Activated CD4-positive, alpha-beta T cell treated with anti-CD3 and anti-CD28 coated beads, Interleukin-2, amount 50 U/mL, for 24 hours (primary cell): ENCODE measurements at regions not wholly inside any gene's neighbourhood (a gene's known extent, or its start where the extent isn't known, plus 50 kb on each side); places are given as distances from the start of the nearest gene placed in this dataset.

Experiments used
- DNase-seq, 2 donors: peaks; one replicate each; pipeline ENCODE4 v3.0.0-alpha.2; 2020; ENCODE audit warnings: low read depth in 1 of 2, low spot score in 1 of 2

- no peak for DNase-seq
These were observed 257.6 kb upstream of the ZPLD1 start for GRCh38 chr3:102177075-102177755.

GRCh38 chr3:102178817-102179216 is 256.0 kb upstream of the ZPLD1 start:
- DNase-seq: no peak

GRCh38 chr3:102179326-102180177 is 255.3 kb upstream of the ZPLD1 start:
- DNase-seq: no peak

DNA sequence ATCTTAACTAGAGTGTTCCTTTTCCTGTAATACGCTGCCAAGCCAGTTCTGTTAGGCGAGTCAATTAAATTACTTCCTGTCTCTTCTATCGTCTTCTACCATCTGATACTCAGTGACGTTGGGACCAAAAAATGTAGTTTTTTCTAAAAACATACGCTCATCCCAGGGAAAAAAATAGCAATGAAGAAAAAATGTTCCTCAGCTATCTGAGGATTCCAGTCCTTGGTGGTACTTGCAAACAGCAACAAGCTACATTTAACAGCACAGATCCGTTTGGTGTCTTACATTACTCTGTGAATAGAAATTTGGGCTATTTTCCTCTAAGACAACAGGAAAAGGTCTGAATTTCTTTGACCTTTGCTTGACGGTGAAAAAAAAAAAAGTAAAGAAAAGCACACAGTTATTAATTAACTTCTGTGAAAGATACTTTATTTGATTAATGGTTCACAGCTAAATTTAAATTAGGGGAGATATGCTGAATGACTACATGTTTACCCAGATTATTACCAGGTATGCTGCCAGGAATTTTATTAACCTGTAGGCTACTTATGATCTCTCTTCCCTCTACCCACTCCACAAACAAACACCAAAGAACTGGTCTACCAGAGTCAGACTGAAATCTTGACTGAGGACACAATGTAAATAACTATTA is 254.4 kb upstream of the ZPLD1 start:
- DNase-seq: no peak

DNA sequence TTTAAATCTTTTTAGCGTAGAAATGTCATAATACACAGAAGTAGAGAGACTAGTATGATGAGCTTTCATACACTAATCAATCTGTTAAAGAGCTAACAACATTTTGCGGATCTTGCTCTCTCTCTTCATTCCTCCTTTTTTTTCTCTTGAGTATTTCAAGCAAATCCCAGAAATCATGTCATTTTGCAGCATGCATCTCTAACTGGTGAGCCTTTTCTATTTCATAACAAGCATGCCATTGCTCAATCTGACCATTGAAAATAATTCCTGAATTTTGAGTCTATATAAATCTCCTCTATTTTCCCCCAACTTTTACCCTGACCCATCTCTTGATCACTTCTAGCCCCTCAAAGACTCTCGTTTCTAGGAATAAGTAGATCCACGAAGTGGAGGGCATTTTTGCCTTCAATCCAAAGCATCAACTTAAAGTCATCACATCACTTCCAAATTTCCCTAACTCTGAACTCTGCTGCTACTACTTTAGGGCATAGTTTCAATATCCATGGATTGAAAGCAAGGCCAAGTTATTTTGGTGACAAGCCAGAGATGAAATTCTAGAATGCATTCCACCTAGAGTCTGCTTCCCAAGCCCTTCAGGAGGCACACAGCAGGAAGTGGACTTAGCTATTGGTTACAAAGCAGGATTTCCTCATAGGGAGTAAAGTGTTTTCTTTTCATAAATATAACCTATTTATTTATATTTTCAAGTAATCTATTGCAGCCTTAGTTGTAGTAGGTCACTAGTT is 253.5 kb upstream of the ZPLD1 start:
- DNase-seq: no peak

- no peak for DNase-seq
These were observed 252.7 kb upstream of the ZPLD1 start for GRCh38 chr3:102182162-102182561.

DNA sequence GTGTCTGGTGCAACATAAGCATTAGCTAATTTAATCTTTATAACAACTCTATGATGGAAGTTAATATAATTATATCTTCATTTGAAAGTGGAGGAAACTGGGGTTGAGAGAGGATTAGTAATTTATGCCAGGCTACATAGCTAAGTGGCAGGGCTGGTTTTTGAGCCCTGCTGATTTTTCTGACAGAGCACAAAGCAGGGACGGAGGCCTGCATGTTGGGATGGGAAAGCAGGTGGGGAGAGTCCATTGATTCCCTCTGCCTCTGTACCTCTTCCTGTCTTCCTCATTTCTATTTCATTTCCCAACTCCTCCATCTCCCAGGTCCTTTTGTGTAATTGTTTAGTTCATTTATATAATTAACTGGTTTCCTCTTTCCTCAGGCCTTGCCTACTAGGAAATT is 251.6 kb upstream of the ZPLD1 start:
- DNase-seq: no peak

GRCh38 chr3:102183623-102184022 is 251.2 kb upstream of the ZPLD1 start:
- DNase-seq: no peak

DNA sequence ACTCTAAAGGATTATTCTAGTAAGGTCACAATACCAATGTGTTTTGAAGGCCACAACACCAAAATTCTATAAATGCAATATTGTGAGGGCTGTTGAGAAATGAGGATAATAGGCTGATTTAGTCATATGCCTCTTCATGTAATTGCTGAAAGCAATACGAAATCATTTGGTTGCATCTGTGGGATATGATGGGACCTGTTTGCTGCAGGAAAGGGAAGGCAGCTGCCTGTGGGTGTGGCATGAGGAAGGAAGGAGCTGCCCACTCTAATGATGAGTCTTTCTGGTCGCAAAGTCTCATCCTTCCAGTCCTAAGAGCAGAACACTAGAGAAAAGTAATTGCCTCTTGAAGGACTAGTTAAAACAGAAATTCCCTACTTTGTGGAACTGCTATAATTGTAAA is 245.3 kb upstream of the ZPLD1 start:
- DNase-seq: no peak

- DNase-seq: no peak
These were observed 244.7 kb upstream of the ZPLD1 start for GRCh38 chr3:102189956-102190723.

DNA sequence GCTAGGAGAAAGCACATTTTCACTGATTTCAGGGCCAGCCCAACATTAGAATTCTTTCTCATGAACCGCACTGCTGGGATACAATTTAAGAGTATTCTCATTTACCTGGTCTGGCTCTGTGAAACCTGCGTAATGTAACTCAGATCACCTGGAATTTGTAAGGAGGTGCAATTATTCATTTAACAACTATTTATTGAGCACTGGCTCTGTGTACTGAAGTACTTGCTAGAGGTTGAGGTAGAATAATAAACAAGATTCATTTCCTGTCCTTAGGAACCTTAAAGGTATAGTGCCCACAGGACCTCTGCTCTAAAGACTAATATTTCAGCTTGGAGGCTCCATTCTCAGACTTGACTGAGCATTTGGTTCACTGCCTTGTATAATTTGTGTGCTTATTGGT is 242.2 kb upstream of the ZPLD1 start:
- no peak for DNase-seq

GRCh38 chr3:102193255-102193654 is 241.6 kb upstream of the ZPLD1 start:
- no peak for DNase-seq

GRCh38 chr3:102194001-102194400 is 240.8 kb upstream of the ZPLD1 start:
- DNase-seq: no peak

- no peak for DNase-seq
These were observed 240.1 kb upstream of the ZPLD1 start for GRCh38 chr3:102194760-102195159.

DNA sequence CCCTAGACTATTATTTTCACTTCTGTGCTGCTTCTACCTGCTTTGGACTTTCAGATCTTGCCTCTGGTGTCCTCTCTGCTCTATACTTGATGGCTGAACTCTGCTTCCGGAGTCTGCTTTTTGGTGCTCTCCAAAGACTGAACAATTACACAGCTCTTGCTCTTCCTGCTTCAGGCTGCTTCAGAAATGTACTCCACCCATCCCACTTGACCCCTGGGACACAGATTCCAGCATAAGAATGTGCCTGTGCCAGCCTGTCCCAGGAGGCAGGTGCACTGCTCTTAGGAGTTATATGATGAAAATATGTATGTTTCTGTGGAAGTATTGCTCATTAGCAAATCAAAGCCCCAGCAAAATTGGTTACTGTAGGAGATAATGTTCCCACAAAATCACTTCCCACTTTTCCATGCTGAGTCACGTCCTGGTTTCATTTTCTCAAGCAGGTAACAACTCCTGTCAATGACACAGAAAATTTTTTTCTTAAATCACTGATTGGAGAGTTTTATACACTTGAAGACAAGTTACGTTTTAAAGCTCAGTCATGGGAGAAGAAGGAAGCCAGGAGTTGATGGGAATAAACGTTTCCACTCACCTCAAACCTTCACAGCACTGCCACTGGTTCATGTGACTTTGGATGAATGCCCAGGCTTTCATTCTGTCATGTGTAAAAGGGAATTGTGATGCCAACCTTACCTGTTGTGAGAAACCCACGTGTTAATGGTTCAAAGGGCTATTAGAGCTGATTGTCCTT is 239.4 kb upstream of the ZPLD1 start:
- DNase-seq: no peak

DNA sequence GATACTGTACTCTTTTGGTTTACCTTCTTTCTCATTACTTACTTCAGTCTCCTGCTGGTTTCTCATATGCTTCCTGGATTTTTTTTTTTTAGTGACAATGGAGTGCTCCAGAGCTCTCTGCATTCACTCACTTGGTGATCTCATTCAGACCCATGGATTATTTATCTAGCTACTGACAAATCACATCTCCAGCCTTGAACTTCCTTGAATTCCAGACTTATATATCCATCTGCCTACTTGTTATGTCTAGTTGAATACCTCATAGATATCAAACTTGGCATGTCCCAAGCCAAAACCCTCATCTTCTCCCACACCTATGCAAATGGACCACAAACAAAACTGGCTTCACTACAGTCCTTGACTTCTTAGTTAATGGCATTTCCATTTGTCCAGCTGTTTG is 234.7 kb upstream of the ZPLD1 start:
- no peak for DNase-seq

- DNase-seq: no peak
These were observed 234.3 kb upstream of the ZPLD1 start for GRCh38 chr3:102200560-102200959.

DNA sequence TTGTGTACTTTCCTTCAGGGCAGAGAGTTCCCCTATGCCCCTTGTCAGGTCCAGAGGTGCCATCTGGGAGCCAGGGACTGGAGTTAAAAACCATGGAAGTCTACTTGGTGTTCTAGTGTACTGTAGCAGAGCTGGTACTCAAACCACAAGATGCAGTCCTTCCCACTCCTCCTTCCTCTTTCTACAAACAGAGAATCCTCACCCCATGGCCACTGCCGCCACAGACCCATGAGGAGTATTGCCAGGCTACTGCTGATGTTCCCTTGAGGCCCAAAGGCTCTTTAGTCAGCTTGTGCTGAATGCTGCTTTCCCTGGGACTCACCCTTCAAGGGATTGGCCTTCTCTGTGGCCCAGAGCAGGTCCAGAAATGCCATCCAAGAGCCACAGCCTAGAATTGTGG is 229.2 kb upstream of the ZPLD1 start:
- DNase-seq: no peak

DNA sequence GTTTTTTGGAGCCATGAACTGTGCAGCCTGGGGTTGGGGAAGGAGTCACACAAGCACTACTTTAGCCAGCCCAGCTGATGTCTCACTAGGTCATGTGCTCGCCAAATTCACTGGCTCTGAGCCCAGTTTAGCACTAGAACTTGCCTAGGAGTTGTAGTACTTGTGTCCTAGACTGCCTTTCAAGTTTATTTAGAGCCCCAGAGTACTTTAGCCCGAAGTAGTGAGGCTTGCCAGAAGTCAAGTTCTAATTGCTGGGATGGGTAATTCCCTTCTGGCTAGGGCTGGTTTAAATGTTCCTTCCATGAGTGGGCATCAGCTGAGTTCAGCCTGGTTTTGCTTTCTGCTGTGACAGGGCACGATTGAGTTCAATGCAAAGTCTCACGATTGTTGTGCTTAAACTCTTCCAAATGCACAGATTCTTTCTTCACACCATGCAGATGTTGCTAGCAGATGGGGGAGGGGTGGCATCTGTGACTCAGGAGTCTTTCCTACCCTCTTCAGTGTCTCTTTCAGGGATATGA is 228.2 kb upstream of the ZPLD1 start:
- no peak for DNase-seq

GRCh38 chr3:102207151-102207571 is 227.7 kb upstream of the ZPLD1 start:
- no peak for DNase-seq
